NCI-H1048 (cell line): ENCODE measurements at regions not wholly inside any gene's neighbourhood (a gene's known extent, or its start where the extent isn't known, plus 50 kb on each side); places are given as distances from the start of the nearest gene placed in this dataset.

Source experiments
- DNase-seq: peaks from one replicate; lab custom pipeline; 2025; lab: John Stamatoyannopoulos, UW

GRCh38 chr9:20043035-20043434, 254.2 kb upstream of the SLC24A2 start:
- no peak for DNase-seq

- DNase-seq, result no peak
These were observed 253.4 kb upstream of the SLC24A2 start for GRCh38 chr9:20042128-20042711.

DNA sequence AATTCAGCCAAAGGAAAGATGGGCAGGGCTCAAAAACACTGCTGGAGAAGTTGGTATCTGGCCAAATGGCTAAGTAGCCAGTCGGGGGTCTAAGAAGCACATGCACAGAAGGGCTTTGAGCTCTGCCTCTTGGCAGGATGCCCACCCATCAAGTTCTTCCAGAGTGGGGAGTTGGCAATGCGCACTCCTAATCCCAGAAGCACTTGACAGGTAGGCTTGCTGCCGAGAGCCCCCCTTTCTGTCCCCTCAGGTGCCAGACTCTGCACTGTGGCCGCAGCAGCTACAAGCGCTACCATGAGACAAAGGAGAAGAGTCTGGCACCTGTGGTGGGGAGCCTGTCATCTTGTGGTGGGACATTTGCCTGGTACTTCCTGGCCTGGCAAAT, 252.9 kb upstream of the SLC24A2 start:
- DNase-seq, result no peak

- no peak for DNase-seq
These were observed 252.3 kb upstream of the SLC24A2 start for GRCh38 chr9:20040991-20041696.

DNA sequence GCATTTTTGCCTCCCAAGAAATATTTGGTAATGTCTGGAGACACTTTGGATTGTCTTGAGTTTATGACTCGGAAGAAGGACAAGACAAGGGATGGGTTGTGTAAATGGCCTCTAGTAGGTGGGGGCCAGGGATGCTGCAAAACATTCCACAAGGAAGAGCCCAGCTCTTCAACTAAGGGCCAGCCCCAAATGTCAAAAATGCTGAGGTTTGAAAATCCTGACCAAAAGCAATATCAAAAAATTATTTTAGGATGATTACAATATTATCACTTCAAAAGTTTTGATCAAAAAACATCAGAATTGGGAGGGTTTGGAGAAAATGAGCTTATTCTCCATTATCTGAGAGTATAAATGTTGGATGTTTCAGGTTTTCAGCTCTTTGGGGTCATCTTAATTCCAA, 248.9 kb upstream of the SLC24A2 start:
- DNase-seq, result no peak

DNA sequence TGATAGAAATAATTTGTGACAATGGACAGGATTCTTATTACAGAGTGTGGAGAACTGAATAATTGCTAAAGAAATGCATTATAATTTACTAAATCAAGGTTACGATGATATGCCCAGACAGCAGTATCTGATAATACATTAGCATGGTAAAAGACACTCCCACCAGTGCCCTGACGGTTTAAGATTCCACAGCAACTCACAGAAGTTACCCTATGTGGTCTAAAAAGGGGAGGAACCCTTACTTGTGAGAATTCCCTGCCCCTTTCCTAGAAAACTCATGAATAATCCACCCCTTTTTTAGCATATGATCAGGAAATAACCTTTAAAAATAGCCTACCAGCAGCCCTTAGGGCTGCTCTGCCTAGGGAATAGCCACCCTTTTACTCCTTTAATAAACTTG, 244.7 kb upstream of the SLC24A2 start:
- no peak for DNase-seq

- DNase-seq, result no peak
These were observed 243.7 kb upstream of the SLC24A2 start for GRCh38 chr9:20032413-20033006.

- no peak for DNase-seq
These were observed 243.0 kb upstream of the SLC24A2 start for GRCh38 chr9:20031836-20032235.

GRCh38 chr9:20030671-20031070, 241.8 kb upstream of the SLC24A2 start:
- DNase-seq, result no peak

DNA sequence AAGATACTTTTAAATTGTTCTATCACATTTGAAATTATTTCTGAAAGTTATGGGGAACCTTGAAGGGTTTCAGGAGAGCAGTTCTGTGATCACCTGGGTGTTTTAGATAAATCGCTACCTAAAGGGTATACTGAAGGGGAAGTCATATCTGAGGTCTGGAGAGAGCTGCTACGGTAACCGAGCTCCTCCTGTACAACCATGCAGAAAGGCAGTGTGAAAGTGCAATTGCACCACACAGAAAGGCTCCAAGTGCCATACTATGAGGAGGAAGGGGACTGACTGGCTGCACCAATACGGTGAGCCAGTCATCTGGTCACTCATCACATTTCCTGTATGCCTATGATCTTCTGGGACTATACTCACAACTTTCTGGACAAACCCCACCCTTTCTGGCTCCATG, 241.4 kb upstream of the SLC24A2 start:
- DNase-seq, result no peak

GRCh38 chr9:20028849-20029231, 240.0 kb upstream of the SLC24A2 start:
- DNase-seq, result no peak

- no peak for DNase-seq
These were observed 239.5 kb upstream of the SLC24A2 start for GRCh38 chr9:20028192-20028848.

DNA sequence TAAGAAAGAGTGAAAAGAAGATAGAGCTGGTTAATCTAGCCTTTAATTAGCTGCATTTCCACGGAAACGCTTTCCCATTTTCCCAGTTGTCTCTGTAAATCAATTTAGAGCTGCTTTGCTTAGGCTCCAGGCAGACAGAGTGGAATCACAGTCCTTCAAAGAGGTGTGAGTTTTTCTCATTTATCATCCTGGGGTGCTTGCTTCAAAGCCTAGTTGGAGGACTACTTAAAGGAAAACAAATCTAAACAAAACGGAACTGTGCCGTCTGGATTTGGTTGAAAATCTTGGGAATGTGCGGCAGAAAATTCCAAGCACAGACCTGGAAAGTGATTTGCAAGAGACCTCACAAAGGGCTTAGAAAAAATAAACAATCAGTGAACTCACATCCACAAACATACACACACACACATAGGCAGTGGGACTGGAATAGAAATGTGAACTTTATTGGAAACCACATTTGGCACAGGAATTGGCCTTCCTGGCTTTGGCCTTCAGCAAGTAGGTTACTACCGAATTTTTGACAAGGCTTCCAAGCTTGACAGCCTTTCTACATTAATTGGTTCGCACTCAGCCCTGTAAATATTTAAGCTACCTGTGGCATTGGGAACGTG, 235.2 kb upstream of the SLC24A2 start:
- DNase-seq, result no peak

- DNase-seq, result no peak
These were observed 234.5 kb upstream of the SLC24A2 start for GRCh38 chr9:20023210-20023905.

DNA sequence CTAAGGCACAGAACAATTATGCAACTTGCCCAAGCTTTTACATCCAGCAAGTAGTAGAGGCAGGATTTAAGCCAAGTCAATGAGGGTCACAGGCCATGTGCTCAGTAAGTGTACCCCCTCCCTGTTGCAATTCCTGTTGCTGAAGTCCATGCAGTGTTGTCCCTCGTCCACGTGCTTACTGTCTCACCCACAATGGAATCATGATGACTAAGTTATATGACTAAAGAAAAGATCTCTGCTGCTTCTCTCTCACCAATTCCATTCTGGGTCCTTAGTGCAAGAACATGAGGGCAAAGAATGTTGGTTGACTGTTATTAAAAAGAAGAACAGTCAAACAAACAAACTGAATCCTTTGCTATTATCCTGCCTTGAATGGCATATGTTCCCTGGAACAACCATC, 233.6 kb upstream of the SLC24A2 start:
- no peak for DNase-seq

GRCh38 chr9:20016611-20017010, 227.8 kb upstream of the SLC24A2 start:
- no peak for DNase-seq

- DNase-seq, result no peak
These were observed 226.6 kb upstream of the SLC24A2 start for GRCh38 chr9:20015427-20015931.

- no peak for DNase-seq
These were observed 225.3 kb upstream of the SLC24A2 start for GRCh38 chr9:20014168-20014567.

GRCh38 chr9:20012232-20012631, 223.4 kb upstream of the SLC24A2 start:
- DNase-seq, result no peak

- DNase-seq, result no peak
These were observed 220.8 kb upstream of the SLC24A2 start for GRCh38 chr9:20009606-20010005.

GRCh38 chr9:20002011-20002410, 213.2 kb upstream of the SLC24A2 start:
- DNase-seq, result no peak

DNA sequence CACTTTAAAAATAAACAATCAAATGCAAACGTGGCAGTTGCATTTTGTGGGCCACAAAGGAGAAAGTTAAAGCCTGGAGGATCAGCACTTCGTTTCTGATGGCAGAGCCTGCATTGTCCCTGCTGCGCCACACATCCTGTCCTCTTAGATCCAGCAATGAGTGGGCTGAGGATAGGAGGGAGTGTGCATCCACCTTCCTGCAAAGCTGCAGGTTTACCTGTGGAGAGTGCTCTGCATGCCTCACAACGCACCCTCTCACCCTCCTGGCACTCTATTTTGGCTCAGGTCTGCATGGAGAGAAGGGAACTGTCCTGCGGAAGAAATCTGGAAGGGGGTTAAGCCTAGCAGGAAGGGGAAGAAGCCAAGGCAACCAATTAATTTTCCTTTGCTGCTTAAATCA, 212.2 kb upstream of the SLC24A2 start:
- no peak for DNase-seq
